Right forelimb (tissue), 1 donor: ENCODE measurements at regions not wholly inside any gene's neighbourhood (a gene's known extent, or its start where the extent isn't known, plus 50 kb on each side); places are given as distances from the start of the nearest gene placed in this dataset.
"Not testable (repeated sequence)": the region's sequence is repeated elsewhere in the genome, so short reads cannot be mapped to it uniquely, and the experiment has no call there.

Experiments
- DNase-seq: peaks from one replicate; pipeline ENCODE4 v3.0.0-alpha.2; 2018

- DNase-seq = no peak
Measured at GRCh38 chr4:151874328-151874727, 113.5 kb upstream of the GATB start.

GRCh38 chr4:151866592-151866918 is 105.7 kb upstream of the GATB start:
- DNase-seq = no peak

GRCh38 chr4:151865744-151866591 is 105.2 kb upstream of the GATB start:
- DNase-seq = no peak

GRCh38 chr4:151865312-151865711 is 104.5 kb upstream of the GATB start:
- DNase-seq = no peak

GRCh38 chr4:151864068-151864467 is 103.3 kb upstream of the GATB start:
- no peak for DNase-seq

GRCh38 chr4:151862766-151863165 is 102.0 kb upstream of the GATB start:
- no peak for DNase-seq

GRCh38 chr4:151860561-151861093 is 99.8 kb upstream of the GATB start:
- DNase-seq = no peak

GRCh38 chr4:151859641-151860040 is 98.8 kb upstream of the GATB start:
- no peak for DNase-seq

GRCh38 chr4:151858356-151858755 is 97.5 kb upstream of the GATB start:
- DNase-seq = no peak

- DNase-seq = no peak
Measured at GRCh38 chr4:151857368-151857767, 96.6 kb upstream of the GATB start.

GRCh38 chr4:151855747-151856146 is 94.9 kb upstream of the GATB start:
- DNase-seq = no peak

GRCh38 chr4:151854731-151855130 is 93.9 kb upstream of the GATB start:
- DNase-seq = no peak

- DNase-seq = no peak
Measured at GRCh38 chr4:151853034-151853433, 92.2 kb upstream of the GATB start.

GRCh38 chr4:151852202-151852601 is 91.4 kb upstream of the GATB start:
- no peak for DNase-seq

GRCh38 chr4:151851354-151851753 is 90.5 kb upstream of the GATB start:
- no peak for DNase-seq

GRCh38 chr4:151850791-151851213 is 90.0 kb upstream of the GATB start:
- no peak for DNase-seq

- not testable (repeated sequence) for DNase-seq
Measured at GRCh38 chr4:151845551-151845950, 84.7 kb upstream of the GATB start.

- no peak for DNase-seq
Measured at GRCh38 chr4:151842430-151843079, 81.7 kb upstream of the GATB start.

GRCh38 chr4:151841107-151841506 is 80.3 kb upstream of the GATB start:
- no peak for DNase-seq

- DNase-seq = no peak
Measured at GRCh38 chr4:151835467-151835866, 74.7 kb upstream of the GATB start.

GRCh38 chr4:151833174-151833573 is 72.4 kb upstream of the GATB start:
- no peak for DNase-seq

GRCh38 chr4:151831526-151831925 is 70.7 kb upstream of the GATB start:
- no peak for DNase-seq

- DNase-seq = no peak
Measured at GRCh38 chr4:151830168-151830567, 69.4 kb upstream of the GATB start.

GRCh38 chr4:151829309-151829708 is 68.5 kb upstream of the GATB start:
- DNase-seq = no peak
